Stimulated activated CD4-positive, alpha-beta T cell treated with anti-CD3 and anti-CD28 coated beads, Interleukin-15, amount 100 ng/mL, for 48 hours (primary cell): ENCODE measurements at regions not wholly inside any gene's neighbourhood (a gene's known extent, or its start where the extent isn't known, plus 50 kb on each side); places are given as distances from the start of the nearest gene placed in this dataset.

Source experiments
- DNase-seq, 2 donors: peaks; one replicate each; pipeline ENCODE4 v3.0.0-alpha.2; 2020; ENCODE audit warnings: low read depth in 2 of 2

- no peak for DNase-seq
Observed at GRCh38 chr9:7984692-7985091, 185.1 kb upstream of the DMAC1 start.

DNA sequence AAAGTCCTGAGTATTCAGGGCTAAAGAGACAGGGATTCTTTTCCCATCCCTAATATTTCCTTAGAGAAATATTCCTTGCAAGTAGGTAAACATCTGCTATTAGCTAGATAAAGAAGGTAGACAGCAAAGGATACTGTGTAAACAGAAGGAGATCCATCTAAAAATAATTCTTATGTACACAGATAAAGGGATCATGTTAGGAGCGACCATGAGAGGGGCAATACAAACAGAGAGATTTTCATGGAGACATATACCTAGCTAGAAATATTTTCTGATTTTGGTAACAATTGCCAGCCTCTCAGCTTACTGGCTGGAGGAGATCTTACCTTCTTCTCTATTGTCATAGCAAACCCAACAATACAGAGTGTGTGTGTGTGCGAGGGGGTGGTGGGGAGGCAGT is 184.6 kb upstream of the DMAC1 start:
- DNase-seq: no peak

DNA sequence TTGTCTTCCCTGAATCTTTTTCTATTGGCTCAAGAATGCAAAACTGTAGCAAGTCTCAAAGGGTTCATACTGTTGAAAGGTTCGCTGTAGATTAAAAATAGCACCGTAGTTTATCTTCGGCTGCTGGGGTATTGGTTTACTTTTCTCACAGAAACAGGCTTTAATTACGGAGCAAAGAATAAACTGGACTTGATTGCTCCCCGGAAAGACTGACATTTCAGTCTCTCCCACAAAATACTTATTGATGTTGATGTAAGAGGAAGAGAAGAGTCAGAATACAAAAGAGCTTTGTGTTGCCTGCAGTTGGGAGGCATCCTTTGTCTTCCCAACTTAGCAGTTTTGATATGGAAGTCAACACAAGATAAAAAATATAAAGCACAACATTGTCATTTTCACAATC is 183.9 kb upstream of the DMAC1 start:
- DNase-seq: no peak

DNA sequence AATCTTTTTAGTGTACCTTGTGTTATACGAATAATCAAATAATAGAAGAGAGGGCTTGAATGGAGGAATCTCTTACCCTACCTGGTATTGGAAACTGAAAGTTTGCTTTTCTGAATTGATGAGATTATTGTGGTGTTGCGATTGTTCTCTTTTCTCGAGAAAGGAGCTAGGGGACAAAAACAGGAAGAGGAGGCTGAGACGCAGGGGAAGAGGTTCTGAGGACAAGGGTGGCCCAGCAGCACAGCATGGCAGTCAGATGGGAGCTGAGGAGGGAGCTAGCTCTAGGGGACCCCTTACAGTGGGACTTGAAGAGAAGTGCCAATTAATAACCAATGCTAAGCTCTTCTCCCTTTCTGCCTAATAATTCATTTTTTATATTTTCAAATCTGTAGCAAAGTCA is 183.3 kb upstream of the DMAC1 start:
- DNase-seq: no peak

DNA sequence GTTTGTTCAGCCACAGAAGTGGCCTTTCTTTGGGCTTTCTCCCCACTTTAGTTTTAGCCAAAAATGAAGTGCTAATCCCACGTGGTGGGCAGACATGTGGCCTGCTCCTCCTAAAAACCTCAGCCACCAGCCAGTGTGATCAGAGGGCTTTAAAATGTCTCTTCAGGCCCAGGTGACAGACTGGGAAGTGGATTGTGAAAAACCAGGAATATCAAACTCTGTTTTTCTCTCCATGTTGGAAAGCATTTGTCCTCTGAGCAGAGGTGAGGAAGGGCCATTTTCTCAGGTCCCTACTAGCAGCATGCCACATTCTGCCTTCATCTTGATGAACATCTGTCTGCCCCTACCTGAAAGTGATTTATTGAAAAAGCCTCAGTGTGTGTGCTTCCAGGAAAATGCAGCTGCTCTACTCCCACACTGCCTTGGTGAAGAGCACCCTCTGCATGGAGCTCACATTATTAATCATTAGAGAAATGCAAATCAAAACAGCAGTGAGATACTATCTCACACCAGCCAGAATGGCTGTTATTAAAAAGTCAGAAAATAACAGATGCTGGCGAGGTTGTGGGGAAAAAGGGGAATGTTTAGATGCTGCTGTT is 181.2 kb upstream of the DMAC1 start:
- DNase-seq: no peak

DNA sequence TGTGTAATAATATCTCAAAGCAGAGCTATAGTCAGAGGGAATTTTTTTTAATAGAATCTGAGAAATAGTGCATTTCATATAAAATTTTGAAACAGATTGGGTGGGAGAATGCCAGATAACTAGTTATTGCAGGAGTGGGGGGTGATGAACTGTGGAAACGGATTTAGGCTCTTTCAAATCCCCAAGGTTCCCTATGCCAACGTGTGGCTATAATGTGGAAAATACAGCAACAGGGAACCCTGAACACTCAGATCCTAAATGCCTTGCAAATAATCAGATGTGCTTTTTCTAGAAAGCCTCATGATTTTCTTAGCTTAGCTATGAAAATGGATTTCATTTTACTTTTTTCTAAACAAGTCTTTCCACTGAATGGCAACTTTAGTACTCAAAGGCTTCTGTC is 180.5 kb upstream of the DMAC1 start:
- no peak for DNase-seq

DNA sequence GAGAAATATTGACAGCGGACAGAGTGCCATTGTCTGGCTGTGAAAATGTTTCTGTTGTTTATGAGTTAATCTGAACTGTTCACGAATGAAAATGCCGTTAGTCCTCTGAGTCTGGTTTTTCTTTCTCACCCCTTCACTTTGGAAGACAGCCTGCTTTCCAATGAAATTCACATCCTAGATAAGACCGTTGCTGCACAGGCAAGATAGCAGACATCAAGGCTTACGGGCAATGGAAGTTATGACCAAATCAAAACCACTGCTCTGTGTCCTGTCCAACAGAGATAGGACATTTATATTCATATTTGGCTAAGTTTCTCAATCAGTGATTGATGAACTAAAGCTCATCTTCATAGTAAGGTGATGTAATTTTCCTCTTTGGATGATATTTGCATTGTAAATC is 180.0 kb upstream of the DMAC1 start:
- DNase-seq: no peak

DNA sequence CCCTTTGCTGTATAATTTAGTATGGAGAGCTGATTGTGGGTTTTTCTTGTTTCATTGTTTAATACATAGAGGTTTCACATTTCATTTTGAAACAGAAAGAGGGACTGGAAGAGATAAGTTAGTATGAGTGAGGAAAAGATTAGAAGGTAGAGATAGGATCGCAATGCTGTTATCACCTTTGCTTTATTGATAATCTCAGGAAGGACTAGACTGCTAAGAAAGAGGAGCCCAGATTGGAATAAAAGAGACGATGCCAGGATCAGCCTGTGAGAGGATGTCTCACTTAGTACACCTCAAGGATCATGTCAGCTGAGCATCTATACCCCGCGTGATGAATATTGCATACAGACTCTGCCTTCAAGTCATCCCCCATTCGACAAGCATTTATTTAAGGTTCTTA is 178.0 kb upstream of the DMAC1 start:
- DNase-seq: no peak

DNA sequence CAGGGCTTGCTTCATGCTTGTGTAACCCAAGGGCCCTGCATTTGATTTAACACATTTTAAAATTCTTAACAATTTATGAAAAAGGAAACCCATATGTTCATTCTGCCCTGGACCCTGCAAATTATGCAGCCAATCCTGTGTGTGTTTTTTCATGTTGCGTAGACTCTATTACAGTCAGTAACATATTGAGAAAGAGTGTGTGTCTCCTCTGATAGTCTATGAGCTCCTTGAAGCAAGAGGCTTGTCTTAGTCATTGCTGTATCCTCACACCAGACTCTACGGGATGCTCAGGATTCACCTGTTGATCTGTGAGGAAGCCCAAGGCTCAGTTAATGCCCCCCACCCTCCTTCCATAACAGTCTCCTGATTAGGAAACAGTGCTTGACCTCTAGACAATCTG is 177.3 kb upstream of the DMAC1 start:
- DNase-seq: no peak

- DNase-seq: peak; percentile 35 to 43
Observed at GRCh38 chr9:7976167-7976755, 176.7 kb upstream of the DMAC1 start.

DNA sequence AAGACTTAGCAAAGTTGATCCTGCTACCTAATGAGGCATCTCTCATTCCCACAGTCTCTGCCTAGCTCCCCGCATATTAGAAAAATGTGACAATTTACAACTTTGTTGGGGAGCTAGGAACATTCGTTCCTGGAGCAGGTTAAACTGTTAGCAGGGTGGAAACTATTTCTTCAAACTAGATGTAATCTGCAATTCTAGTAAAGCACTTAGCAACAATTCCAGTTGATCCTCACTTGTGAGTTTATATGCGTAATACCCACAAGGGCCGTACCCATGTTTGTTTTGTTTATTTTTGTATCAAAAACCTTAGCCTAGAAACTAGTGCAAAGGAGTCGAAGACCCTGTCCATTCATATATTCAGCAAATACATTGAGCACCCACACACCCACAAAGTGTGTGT is 175.8 kb upstream of the DMAC1 start:
- DNase-seq: no peak

- no peak for DNase-seq
Observed at GRCh38 chr9:7974335-7974960, 174.9 kb upstream of the DMAC1 start.

- no peak for DNase-seq
Observed at GRCh38 chr9:7973123-7973522, 173.5 kb upstream of the DMAC1 start.

DNA sequence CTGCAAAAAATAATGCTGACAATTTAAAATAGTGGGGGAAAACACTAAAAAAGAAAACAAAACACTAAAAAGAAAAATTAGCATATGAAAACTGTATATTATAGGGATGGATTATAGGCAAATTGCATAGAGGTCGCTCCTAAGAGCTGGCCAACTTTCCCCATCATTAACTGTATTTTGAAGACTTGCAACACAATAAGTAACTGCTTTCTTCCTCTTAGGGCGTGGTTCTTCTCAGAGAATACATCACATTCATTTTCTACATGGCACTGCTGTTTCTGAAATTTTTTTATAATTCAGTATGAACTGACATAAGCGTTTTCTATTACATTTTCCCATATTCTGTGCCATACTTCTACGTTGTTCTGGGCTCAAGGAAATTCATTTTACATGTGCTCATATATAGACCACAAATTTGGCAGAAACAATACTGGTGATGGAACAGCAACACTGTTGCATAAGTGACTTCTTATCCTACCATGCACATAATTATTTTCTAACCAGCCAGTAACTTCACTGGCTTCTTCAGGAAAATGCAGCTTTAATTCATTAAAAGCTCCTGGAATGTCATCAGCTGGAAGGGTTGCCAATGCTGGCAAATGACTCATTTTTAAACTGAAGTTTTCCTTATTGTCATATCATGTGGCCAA is 171.2 kb upstream of the DMAC1 start:
- DNase-seq: no peak

GRCh38 chr9:7968687-7969086 is 169.1 kb upstream of the DMAC1 start:
- DNase-seq: no peak

DNA sequence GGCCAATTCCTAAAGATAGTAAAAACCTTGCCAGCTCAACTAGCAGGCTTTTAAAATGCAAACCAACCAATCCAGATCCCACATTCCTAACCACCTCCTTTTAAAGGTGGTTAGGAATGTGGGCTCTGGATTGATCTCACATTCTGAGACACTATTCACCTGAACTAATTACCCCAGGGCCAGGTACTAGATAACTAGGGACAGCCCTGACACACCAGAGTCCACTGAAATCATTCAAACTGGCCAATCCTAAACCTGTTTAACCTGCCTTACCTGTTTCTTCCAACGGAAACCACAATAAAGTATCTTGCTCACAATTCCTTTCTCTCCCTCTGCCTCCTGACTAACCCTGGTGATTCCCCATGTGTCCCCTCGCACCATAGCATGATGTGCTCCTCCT is 168.3 kb upstream of the DMAC1 start:
- no peak for DNase-seq

- no peak for DNase-seq
Observed at GRCh38 chr9:7967093-7967827, 167.7 kb upstream of the DMAC1 start.

DNA sequence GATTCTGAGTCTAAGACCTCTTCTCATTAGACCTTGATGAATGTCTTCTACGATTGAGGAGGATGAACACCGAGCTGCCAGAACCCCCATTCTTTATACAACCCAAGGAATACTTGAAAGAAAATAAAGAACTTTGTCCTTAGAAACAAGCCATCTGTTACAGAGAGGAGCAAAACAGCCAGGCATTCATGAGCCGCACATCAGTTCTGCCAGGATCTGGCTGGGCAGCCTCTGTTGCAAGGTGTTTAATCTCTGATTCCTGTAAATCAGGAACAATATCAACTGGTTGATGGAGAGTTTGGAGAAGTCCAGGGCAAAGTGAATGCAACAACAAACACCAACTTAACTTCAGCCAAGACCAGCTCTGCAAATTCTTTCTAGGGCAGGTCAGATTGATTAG is 165.5 kb upstream of the DMAC1 start:
- no peak for DNase-seq

GRCh38 chr9:7963026-7963425 is 163.4 kb upstream of the DMAC1 start:
- DNase-seq: no peak

DNA sequence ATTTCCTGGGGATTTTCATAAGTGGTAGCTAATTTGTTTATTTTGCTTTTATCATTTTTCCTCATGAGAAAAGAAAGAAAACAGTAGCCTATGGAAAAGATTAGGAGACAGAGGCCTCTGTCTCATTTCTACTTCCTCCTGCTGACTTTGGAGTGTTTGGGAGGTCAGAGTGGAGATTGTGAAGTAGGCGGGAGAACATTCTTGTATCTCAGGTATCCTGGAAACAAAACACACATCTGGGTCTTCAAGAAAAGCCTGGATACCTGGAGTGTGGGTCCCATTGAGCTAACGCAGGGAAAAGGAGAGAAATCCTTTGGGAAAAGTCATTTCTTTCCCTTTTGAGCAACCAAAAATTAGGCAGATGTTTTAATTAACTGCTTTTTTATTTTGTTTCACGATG is 161.5 kb upstream of the DMAC1 start:
- no peak for DNase-seq

GRCh38 chr9:7960320-7961050 is 160.9 kb upstream of the DMAC1 start:
- no peak for DNase-seq

DNA sequence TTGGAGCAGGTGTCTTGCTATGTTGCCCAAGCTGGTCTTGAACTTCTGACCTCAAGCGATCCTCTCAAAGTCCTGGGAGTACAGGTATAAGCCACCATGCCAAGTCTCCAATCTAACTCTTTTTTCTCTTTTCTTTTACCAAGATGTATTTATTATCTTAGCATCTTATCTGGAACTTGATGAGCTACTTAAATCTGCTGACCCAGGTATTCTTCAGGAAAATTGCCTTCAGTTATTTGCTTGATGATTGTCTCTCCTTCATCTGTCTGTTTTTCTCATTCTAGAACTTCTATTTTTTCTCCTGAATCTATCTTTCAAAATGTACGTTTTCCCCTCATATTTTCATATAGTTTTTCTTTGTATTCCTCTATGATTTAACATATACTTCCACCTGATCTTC is 158.2 kb upstream of the DMAC1 start:
- no peak for DNase-seq
